ENCODE measurements at regions not wholly inside any gene's neighbourhood (a gene's known extent, or its start where the extent isn't known, plus 50 kb on each side); places are given as distances from the start of the nearest gene placed in this dataset.

- no peaks in the 10 kb centered on the region for H3K27me3 ChIP-seq
- TF ChIP-seq CTCF (IDR thresholded peaks at IDR 0.05) (no peak), POLR2A (IDR thresholded peaks at IDR 0.05) (no peak)
- no peaks in the 10 kb centered on the region for H3K36me3 ChIP-seq
- H3K9me3 ChIP-seq: peaks cover 0 to 3% (median 0%) of the 10 kb centered on the region in 4 donors
- H3K4me3 ChIP-seq: no peak overlapping the region
- H3K4me1 ChIP-seq: no peaks in the 10 kb centered on the region
- no peak for DNase-seq
- H3K27ac ChIP-seq: no peak overlapping the region
Observed at GRCh38 chr5:18778225-18778624, 1144.0 kb downstream of the TAF11L14 start.

DNA sequence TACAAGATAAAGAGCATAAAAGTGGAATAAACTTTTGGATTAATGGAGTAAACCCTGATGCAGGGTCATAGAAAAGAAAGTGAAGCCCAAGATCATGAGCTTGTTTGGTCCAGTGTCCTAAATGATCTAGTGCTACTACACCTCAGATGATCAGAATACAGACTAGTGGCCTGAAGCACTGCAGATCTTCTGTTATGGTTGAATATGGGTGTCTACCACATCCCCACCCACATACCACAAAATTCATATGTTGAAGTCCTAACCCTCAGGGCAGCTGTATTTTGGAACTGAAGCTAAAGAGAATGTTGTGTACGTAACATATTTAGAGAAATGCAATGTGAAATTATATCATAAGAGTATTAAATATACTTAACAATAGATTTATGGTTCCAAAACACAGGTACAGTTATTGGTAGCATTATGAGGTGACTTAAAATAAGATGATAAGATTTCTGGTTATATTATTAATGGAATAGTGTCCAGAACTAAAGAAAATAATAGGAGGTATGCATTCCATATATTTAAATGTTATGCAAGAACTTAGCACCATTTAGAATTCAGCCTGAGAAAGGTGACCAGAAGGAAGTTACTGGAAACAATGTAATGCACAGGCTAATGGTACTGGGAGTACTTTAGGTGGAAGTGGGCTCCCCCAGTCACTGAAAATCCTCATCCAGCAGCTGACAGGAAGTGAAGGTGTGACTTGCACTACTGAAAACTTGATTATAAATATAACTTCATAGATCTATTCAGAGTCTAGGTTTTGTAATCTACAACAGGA lies 1155.1 kb downstream of the TAF11L14 start:
- Histone ChIP-seq H3K9me3 (no peaks in the 10 kb centered on the region), H3K4me1 (no peaks in the 10 kb centered on the region), H3K27me3 (no peaks in the 10 kb centered on the region), H3K4me3 (no peak overlapping the region), H3K36me3 (no peaks in the 10 kb centered on the region), H3K27ac (no peak overlapping the region)
- TF ChIP-seq POLR2A (IDR thresholded peaks at IDR 0.05) (no peak), CTCF (IDR thresholded peaks at IDR 0.05) (no peak)
- no peak for DNase-seq

DNA sequence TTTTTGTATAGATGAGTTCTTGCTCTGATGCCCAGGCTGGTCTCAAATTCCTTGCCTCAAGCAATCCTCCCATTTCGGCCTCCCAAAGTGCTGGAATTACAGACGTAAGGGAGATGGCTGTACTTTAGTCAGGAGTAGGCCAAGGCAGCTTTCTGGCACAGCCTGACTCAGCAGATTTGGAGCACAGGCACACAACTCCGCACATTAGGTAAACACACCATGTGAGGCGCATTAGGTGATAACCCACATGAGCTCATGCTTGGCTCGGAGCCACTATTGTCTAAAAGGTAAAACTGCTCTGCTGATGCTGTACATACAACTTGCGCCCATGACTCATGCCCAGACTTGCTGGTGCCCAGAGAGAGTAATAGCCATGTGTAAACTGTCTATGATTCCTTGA lies 1157.9 kb downstream of the TAF11L14 start:
- no peaks in the 10 kb centered on the region for H3K36me3 ChIP-seq
- H3K4me3 ChIP-seq: no peak overlapping the region
- H3K27ac ChIP-seq: no peak overlapping the region
- no peaks in the 10 kb centered on the region for H3K9me3 ChIP-seq
- no peak for TF ChIP-seq CTCF (IDR thresholded peaks at IDR 0.05)
- no peak for TF ChIP-seq POLR2A (IDR thresholded peaks at IDR 0.05)
- no peaks in the 10 kb centered on the region for H3K4me1 ChIP-seq
- H3K27me3 ChIP-seq: no peaks in the 10 kb centered on the region
- no peak for DNase-seq

DNA sequence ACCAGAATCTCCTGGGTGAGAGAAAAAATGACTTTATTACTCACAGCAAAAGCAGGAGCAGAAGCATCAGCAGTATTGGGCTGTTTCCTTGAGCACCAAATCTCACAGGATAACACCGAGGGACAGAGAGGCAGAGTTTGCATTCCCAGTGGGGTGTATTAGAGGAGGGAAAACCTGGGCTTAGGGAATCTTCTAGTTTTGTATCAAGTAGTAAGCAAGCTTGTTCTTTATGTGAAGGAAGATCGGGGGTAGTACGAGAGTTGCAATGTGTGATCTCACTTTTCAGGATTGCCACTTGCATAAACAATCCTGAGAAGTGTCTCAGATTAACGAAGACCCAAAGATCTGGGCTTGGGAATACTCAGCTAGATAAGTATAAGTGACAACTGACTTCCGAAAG lies 1163.0 kb downstream of the TAF11L14 start:
- DNase-seq: no peak

DNA sequence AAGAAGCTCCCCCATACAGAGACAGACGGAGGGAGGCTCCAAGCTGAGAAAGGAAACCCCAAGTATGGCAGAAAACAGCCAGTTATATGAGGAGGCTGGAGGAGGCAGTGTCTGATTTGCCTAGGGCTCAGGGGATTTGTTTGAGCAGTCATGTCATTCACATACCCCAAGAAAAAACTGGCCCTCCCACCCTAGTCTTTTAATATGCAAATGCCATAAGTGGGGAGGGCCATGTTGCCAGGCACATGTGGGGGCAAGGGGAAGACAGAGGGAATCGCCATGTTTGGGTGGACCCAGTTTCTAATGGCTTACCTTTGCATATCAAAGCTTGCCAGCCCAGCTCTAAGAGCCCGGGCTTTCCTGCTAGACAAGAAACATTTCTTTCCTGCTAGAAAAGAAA lies 1163.8 kb downstream of the TAF11L14 start:
- Histone ChIP-seq H3K27ac (no peak overlapping the region), H3K36me3 (no peaks in the 10 kb centered on the region), H3K4me1 (no peaks in the 10 kb centered on the region), H3K9me3 (no peaks in the 10 kb centered on the region), H3K27me3 (no peaks in the 10 kb centered on the region), H3K4me3 (no peak overlapping the region)
- DNase-seq: no peak
- TF ChIP-seq CTCF (IDR thresholded peaks at IDR 0.05) (no peak), POLR2A (IDR thresholded peaks at IDR 0.05) (no peak)

More for the DNA sequence above, 1163.0 kb downstream of the TAF11L14 start:
- no peaks in the 10 kb centered on the region for H3K27me3 ChIP-seq
- no peaks in the 10 kb centered on the region for H3K4me1 ChIP-seq
- no peak overlapping the region for H3K4me3 ChIP-seq
- no peaks in the 10 kb centered on the region for H3K36me3 ChIP-seq
- TF ChIP-seq POLR2A (IDR thresholded peaks at IDR 0.05): no peak
- TF ChIP-seq CTCF (IDR thresholded peaks at IDR 0.05): no peak
- no peak overlapping the region for H3K27ac ChIP-seq
- no peaks in the 10 kb centered on the region for H3K9me3 ChIP-seq

Measured in Peyer's patch (tissue), 4 donors.